ENCODE measurements at regions not wholly inside any gene's neighbourhood (a gene's known extent, or its start where the extent isn't known, plus 50 kb on each side); places are given as distances from the start of the nearest gene placed in this dataset.

- TF ChIP-seq, protein P1, sequence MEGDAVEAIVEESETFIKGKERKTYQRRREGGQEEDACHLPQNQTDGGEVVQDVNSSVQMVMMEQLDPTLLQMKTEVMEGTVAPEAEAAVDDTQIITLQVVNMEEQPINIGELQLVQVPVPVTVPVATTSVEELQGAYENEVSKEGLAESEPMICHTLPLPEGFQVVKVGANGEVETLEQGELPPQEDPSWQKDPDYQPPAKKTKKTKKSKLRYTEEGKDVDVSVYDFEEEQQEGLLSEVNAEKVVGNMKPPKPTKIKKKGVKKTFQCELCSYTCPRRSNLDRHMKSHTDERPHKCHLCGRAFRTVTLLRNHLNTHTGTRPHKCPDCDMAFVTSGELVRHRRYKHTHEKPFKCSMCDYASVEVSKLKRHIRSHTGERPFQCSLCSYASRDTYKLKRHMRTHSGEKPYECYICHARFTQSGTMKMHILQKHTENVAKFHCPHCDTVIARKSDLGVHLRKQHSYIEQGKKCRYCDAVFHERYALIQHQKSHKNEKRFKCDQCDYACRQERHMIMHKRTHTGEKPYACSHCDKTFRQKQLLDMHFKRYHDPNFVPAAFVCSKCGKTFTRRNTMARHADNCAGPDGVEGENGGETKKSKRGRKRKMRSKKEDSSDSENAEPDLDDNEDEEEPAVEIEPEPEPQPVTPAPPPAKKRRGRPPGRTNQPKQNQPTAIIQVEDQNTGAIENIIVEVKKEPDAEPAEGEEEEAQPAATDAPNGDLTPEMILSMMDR (IDR thresholded peaks at IDR 0.05; ENCODE audit: low read depth, low read length) = peak; percentile 84
- TF ChIP-seq POLR2A (IDR thresholded peaks at IDR 0.05; ENCODE audit: extremely low read depth, insufficient read length) (no peak), MYC (IDR thresholded peaks at IDR 0.05; ENCODE audit: low read depth, low read length) (no peak)
- TF ChIP-seq, protein P2, sequence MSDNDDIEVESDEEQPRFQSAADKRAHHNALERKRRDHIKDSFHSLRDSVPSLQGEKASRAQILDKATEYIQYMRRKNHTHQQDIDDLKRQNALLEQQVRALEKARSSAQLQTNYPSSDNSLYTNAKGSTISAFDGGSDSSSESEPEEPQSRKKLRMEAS (IDR thresholded peaks at IDR 0.05; ENCODE audit: low read depth, low read length) = no peak
These were observed 245.1 kb downstream of the PTBP2 start for GRCh38 chr1:96966536-96967138.
